ENCODE measurements at regions not wholly inside any gene's neighbourhood (a gene's known extent, or its start where the extent isn't known, plus 50 kb on each side); places are given as distances from the start of the nearest gene placed in this dataset.

- TF ChIP-seq CTCF (IDR thresholded peaks at IDR 0.05) (no peak), REST (IDR thresholded peaks at IDR 0.05; ENCODE audit: insufficient read depth in 1 of 2, low read depth in 2 of 2, low read length in 1 of 2) (no peak), TCF7L2 (IDR thresholded peaks at IDR 0.05; ENCODE audit: low read depth, low read length) (no peak)
Measured at GRCh38 chr11:94678236-94678635, 89.9 kb upstream of the AMOTL1 start.

All from Panc1 (cell line).